HUES48 (cell line): ENCODE measurements at regions not wholly inside any gene's neighbourhood (a gene's known extent, or its start where the extent isn't known, plus 50 kb on each side); places are given as distances from the start of the nearest gene placed in this dataset.
"Not testable (repeated sequence)": the region's sequence is repeated elsewhere in the genome, so short reads cannot be mapped to it uniquely, and the experiment has no call there.

Experiments used
- H3K27ac ChIP-seq: one replicate; pipeline ENCODE4 v1.7.0; 2013; ENCODE audit warnings: low read depth, low read length, inconsistent platforms
- H3K27me3 ChIP-seq: 2 replicates; pipeline ENCODE4 v1.6.1; 2013; ENCODE audit warnings: mild to moderate bottlenecking, low read length; ENCODE audit not compliant: control insufficient read depth, insufficient read depth
- H3K36me3 ChIP-seq: 2 replicates; pipeline ENCODE4 v1.6.1; 2013; ENCODE audit warnings: low read length; ENCODE audit not compliant: control insufficient read depth, insufficient read depth
- H3K4me1 ChIP-seq: 2 replicates; pipeline ENCODE4 v1.6.1; 2013; ENCODE audit warnings: mild to moderate bottlenecking, low read length; ENCODE audit not compliant: control insufficient read depth, insufficient read depth
- H3K4me3 ChIP-seq: 2 replicates; pipeline ENCODE4 v1.5.1; 2013; ENCODE audit warnings: mild to moderate bottlenecking, low read depth, low read length
- H3K9ac ChIP-seq: 2 replicates; pipeline ENCODE4 v1.6.1; 2013; ENCODE audit warnings: mild to moderate bottlenecking, low read depth, low read length, moderate library complexity
- H3K9me3 ChIP-seq: 2 replicates; pipeline ENCODE4 v1.6.1; 2013; ENCODE audit warnings: low read length; ENCODE audit not compliant: control insufficient read depth, insufficient read depth

DNA sequence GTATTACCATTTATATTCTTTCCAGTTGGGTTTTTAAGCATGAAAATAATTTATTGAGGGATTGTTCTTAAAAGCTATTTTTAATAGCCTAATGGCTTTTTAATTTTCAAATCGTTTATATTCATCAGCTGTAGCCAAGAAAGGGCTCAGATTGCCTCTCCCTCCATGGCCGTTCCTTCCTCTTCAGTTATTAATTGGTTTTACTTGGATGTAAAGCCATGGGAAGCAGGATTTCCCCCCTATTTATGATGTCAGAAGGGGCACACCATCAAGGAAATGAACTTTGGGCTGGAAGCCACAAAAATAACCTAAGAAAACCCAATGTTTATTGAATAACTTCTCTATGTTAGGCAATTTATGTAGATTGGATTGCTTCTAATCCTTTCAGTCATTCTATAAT is 656.3 kb downstream of the TYW1 start:
- Histone ChIP-seq H3K9ac (no peak overlapping the region), H3K9me3 (no peaks in the 10 kb centered on the region), H3K4me3 (no peak overlapping the region), H3K4me1 (no peaks in the 10 kb centered on the region), H3K27ac (no peak overlapping the region), H3K36me3 (no peaks in the 10 kb centered on the region), H3K27me3 (no peaks in the 10 kb centered on the region)

DNA sequence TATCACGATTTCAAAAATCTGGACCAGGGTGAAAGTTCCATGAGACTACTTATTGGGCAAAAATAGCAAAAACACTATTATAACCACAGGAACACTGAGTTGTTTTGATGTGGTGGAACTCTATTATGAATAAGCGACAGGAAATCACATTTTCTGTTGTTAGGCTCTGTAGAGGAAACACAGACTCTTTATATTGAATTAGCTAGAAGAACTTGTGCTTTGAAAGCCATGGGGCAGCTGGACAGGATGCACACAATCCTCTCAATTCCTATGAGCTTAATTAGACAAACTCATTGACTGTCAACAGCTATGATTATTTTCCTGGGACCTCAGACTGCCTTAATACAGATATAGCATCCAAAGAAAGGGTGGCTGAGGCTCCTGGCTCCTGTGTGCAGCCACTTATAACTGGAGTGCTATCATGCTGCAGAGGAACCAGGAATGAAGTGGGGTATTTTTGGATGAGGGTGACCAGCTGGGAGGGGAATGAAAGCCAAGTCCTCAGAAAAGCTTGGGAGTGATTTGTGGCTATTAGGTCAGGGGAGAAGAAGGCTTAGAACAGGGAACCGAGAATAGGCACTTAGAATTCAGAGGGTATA is 657.3 kb downstream of the TYW1 start:
- Histone ChIP-seq H3K9ac (no peak overlapping the region), H3K27me3 (no peaks in the 10 kb centered on the region), H3K36me3 (no peaks in the 10 kb centered on the region), H3K9me3 (no peaks in the 10 kb centered on the region), H3K4me3 (no peak overlapping the region), H3K27ac (no peak overlapping the region), H3K4me1 (no peaks in the 10 kb centered on the region)

DNA sequence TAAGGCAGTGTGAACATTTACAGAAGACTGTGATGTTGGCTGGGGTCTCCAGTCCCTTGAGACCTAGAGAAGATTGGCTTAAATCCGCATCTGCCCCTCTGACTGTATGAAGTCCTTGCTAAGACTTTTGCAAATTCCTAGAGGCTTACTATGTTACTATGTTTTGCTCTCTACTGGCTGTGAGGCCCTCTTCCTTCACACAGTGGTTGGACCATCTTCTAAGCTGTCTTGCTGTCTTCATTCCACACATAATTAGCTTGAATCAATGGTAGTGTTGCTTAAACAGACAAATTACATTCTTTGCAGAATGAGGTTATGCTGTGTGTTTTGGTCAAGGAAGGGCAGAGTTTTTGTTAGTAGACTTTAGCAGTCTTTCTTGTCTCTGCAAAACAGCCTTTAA is 658.0 kb downstream of the TYW1 start:
- Histone ChIP-seq H3K4me3 (no peak overlapping the region), H3K9ac (no peak overlapping the region), H3K27ac (no peak overlapping the region)

DNA sequence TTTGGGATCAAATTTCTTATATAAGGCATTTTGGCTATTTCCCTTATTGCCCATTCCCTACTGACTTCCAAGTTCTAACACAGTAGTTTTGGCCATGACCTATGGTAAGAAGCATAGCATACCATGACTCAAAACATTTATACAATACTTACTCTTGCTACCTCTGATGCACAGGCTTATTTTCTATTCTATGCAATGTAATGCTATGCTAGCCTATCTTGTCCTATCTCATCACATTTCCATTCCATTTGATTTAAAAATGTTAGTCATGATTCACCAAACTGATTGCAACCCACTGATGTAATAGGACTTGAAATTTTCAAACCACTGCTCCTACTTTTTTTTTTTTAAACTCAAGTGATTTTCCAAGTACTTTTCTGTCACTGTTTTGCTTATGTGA is 658.5 kb downstream of the TYW1 start:
- Histone ChIP-seq H3K9me3 (no peaks in the 10 kb centered on the region), H3K36me3 (no peaks in the 10 kb centered on the region), H3K27me3 (no peaks in the 10 kb centered on the region), H3K9ac (no peak overlapping the region), H3K27ac (no peak overlapping the region), H3K4me1 (no peaks in the 10 kb centered on the region), H3K4me3 (no peak overlapping the region)

More for the DNA sequence above, 658.0 kb downstream of the TYW1 start:
- H3K4me1 ChIP-seq: no peaks in the 10 kb centered on the region
- H3K36me3 ChIP-seq: no peaks in the 10 kb centered on the region
- H3K27me3 ChIP-seq: no peaks in the 10 kb centered on the region
- H3K9me3 ChIP-seq: no peaks in the 10 kb centered on the region

DNA sequence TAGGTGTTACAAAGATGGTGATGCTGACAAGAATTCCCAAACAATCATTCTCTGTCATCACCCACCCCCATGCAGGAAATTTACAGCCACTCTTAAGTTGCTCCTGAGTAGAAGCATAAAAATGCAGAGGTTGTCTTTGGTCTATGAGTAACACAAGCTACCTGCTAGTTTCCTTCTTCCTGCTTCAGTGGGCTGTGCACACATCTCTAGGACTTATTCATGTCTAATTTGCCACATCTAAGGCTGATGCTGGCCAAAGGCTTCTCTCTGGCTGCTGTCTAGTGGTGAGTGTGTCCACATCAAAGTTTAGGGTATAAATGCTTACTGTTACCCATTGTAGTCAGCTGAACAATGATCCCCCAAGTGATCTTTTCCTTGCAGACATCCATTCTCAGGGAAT is 662.5 kb downstream of the TYW1 start:
- H3K4me1 ChIP-seq: no peaks in the 10 kb centered on the region
- peaks cover 14% of the 10 kb centered on the region for H3K9me3 ChIP-seq
- no peaks in the 10 kb centered on the region for H3K36me3 ChIP-seq
- H3K27ac ChIP-seq: no peak overlapping the region
- H3K9ac ChIP-seq: no peak overlapping the region
- H3K27me3 ChIP-seq: no peaks in the 10 kb centered on the region
- no peak overlapping the region for H3K4me3 ChIP-seq

DNA sequence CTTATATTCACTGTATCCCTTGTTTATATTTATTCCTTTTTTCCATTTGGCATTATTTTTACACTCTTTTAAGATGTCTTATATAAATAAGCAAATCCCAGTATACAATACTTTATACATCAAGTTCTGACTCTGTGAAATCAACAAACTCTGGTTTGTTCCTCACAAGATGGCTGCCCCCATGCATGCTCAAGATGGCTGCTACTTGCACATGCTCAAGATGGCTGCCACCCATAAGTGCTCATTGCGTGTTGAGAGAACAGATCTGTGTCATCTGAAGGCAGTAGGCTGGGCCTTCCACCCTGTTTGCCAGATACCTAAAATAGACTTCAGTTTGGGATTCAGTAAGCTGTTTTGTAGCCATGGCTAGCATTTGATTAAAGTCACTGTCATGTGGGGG is 666.2 kb downstream of the TYW1 start:
- Histone ChIP-seq H3K9me3 (peaks cover 14% of the 10 kb centered on the region), H3K27me3 (no peaks in the 10 kb centered on the region), H3K27ac (no peak overlapping the region)

DNA sequence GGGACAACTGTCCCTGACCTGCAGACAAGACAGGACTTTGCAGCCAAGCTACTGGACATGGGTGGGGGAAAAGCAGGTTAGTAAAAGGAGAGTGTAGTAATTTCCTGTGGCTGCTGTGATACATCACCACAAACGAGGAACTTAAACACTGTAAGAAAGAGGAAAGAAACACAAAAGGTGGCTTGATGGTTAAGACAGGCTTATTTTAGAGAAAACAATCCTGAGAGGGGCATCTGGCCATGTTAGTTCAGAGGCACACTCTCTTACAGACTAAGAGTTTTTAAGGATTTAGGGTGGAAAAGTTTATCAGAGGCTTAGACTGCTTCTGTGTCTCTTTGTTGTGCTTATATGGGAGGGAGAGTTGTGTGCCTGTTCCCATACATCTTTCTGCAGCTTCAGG is 667.0 kb downstream of the TYW1 start:
- Histone ChIP-seq H3K9ac (no peak overlapping the region), H3K27me3 (no peaks in the 10 kb centered on the region), H3K4me1 (no peaks in the 10 kb centered on the region), H3K4me3 (no peak overlapping the region), H3K9me3 (peaks cover 14% of the 10 kb centered on the region), H3K27ac (no peak overlapping the region), H3K36me3 (no peaks in the 10 kb centered on the region)

More for the DNA sequence above, 666.2 kb downstream of the TYW1 start:
- Histone ChIP-seq H3K36me3 (no peaks in the 10 kb centered on the region), H3K9ac (no peak overlapping the region), H3K4me1 (no peaks in the 10 kb centered on the region), H3K4me3 (no peak overlapping the region)

DNA sequence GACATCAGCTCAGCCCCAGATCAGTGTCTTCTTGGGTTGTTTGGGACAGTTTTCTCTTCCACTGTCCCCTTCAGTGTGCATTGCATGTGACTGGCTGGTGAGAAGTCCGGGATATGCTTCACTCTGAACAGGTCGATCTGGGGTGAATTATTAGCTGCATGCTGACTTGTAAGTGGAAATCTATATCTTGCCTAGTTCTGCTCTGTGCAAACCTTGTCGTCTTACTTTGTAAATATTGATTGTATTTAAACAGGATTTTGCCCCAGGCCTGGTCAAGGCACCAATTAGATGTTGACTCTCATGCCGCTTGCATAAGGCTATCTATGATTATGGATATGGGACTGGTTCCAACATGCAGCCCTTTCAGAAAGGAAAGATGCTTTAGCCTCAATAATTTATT is 669.7 kb downstream of the TYW1 start:
- peaks cover 21% of the 10 kb centered on the region for H3K9me3 ChIP-seq
- not testable (repeated sequence) for H3K4me1 ChIP-seq, H3K4me3 ChIP-seq, H3K36me3 ChIP-seq, H3K27me3 ChIP-seq, H3K27ac ChIP-seq, H3K9ac ChIP-seq

DNA sequence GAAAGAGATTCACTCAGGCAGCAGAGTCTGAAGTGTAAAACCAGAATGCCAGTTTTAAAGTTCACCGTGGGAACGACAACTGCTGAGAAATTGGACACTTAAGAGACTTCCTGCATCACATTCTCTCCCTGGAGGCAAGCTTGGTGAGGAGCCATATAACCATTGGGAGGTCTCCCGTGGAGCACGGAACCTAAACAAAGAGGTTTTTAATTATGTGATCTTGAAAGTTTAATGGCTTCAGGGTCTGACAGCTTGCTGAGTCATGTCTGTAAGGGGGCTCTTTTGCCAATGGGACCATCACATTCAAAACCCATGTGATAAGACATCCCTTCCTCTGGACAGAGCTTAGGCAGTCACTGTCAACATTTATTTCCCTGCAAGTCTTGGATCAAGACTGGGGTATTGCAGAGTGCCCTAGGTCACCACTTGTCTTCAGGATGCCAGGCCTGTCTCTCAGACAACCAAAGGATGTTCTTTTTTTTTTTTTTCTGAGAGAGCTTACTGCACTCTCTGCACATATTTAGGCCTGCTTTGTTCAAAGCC is 674.4 kb downstream of the TYW1 start:
- Histone ChIP-seq H3K9me3 (peaks cover 12% of the 10 kb centered on the region), H3K4me3 (no peak overlapping the region), H3K27me3 (no peaks in the 10 kb centered on the region), H3K4me1 (no peaks in the 10 kb centered on the region), H3K36me3 (no peaks in the 10 kb centered on the region), H3K9ac (no peak overlapping the region), H3K27ac (no peak overlapping the region)

DNA sequence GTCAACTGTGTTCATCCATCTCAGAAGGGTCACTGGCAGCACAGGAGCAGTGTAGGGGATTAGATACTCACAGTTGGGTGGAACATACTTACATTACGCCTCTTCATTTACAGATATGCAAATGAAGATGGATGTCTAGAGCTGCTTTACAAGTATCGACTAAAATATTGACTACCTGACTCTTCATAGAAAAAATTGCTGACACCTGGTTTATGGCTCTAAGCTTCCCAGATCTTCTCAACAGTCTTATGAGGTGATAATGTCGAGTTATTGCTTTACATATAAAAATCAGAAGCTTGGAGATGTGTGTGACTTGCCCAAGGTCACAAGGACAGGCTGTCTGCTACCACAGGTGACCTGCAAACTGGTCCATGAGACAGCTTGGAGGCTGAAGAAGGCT is 677.2 kb downstream of the TYW1 start:
- Histone ChIP-seq H3K27ac (no peak overlapping the region), H3K9ac (no peak overlapping the region), H3K27me3 (no peaks in the 10 kb centered on the region), H3K36me3 (no peaks in the 10 kb centered on the region), H3K4me3 (no peak overlapping the region), H3K9me3 (peaks cover 17% of the 10 kb centered on the region), H3K4me1 (no peaks in the 10 kb centered on the region)

DNA sequence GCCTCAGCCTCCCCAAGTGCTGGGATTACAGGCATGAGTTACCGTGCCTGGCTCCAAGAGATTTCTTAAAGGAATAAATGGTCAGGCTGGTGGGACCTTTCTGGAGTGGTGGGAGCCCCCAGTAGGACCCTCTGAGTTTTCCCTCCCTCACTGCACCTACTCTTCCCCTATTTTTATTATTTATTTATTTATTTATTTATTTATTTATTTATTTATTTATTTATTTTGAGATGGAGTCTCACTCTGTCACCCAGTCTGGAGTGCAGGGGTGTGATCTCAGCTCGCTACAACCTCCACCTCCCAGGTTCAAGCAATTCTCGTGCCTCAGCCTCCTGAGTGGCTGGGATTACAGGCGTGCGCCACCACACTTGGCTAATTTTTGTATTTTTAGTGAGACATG is 678.2 kb downstream of the TYW1 start:
- H3K4me1 ChIP-seq, H3K9ac ChIP-seq, H3K36me3 ChIP-seq, H3K4me3 ChIP-seq, H3K27ac ChIP-seq, H3K27me3 ChIP-seq: not testable (repeated sequence)
- peaks cover 14% of the 10 kb centered on the region for H3K9me3 ChIP-seq
